ENCODE measurements at regions not wholly inside any gene's neighbourhood (a gene's known extent, or its start where the extent isn't known, plus 50 kb on each side); places are given as distances from the start of the nearest gene placed in this dataset.
A peak's percentile ranks its signal among the peaks of the same experiment; 100 is the strongest.

- no peak for DNase-seq
These were observed 53.4 kb downstream of the RPLP1 start for GRCh38 chr15:69505956-69506556.

- DNase-seq, result no peak
These were observed 56.0 kb downstream of the RPLP1 start for GRCh38 chr15:69508659-69509058.

GRCh38 chr15:69509131-69509530, 56.5 kb downstream of the RPLP1 start:
- DNase-seq, result no peak

GRCh38 chr15:69510556-69510955, 57.9 kb downstream of the RPLP1 start:
- DNase-seq, result no peak

GRCh38 chr15:69511015-69511414, 58.4 kb downstream of the RPLP1 start:
- no peak for DNase-seq

GRCh38 chr15:69511716-69512340, 59.2 kb downstream of the RPLP1 start:
- no peak for DNase-seq

GRCh38 chr15:69513450-69513960, 60.9 kb downstream of the RPLP1 start:
- no peak for DNase-seq

- DNase-seq, result no peak
These were observed 61.4 kb downstream of the RPLP1 start for GRCh38 chr15:69513986-69514385.

GRCh38 chr15:69515508-69515907, 62.9 kb downstream of the RPLP1 start:
- no peak for DNase-seq

GRCh38 chr15:69515926-69516325, 63.3 kb downstream of the RPLP1 start:
- DNase-seq, result no peak

GRCh38 chr15:69517052-69517451, 64.4 kb downstream of the RPLP1 start:
- DNase-seq, result no peak

- no peak for DNase-seq
These were observed 66.2 kb downstream of the RPLP1 start for GRCh38 chr15:69518806-69519205.

GRCh38 chr15:69520067-69520466, 67.4 kb downstream of the RPLP1 start:
- DNase-seq, result no peak

- DNase-seq, result no peak
These were observed 69.7 kb downstream of the RPLP1 start for GRCh38 chr15:69522361-69522760.

GRCh38 chr15:69523010-69524001, 70.7 kb downstream of the RPLP1 start:
- DNase-seq, result peak in 46 of 51 donors; percentile 15 to 86 (median 64)

GRCh38 chr15:69524296-69524695, 71.7 kb downstream of the RPLP1 start:
- peak in 12 of 51 donors; percentile 4 to 41 (median 14) for DNase-seq

- peak in 17 of 51 donors; percentile 7 to 57 (median 24) for DNase-seq
These were observed 72.2 kb downstream of the RPLP1 start for GRCh38 chr15:69524814-69525213.

- no peak for DNase-seq
These were observed 72.9 kb downstream of the RPLP1 start for GRCh38 chr15:69525543-69525942.

- peak in 6 of 51 donors; percentile 8 to 21 (median 12) for DNase-seq
These were observed 73.8 kb downstream of the RPLP1 start for GRCh38 chr15:69526081-69527061.

GRCh38 chr15:69529141-69529540, 76.5 kb downstream of the RPLP1 start:
- no peak for DNase-seq
